Retina (tissue), 1 donor: ENCODE measurements at regions not wholly inside any gene's neighbourhood (a gene's known extent, or its start where the extent isn't known, plus 50 kb on each side); places are given as distances from the start of the nearest gene placed in this dataset.
A peak's percentile ranks its signal among the peaks of the same experiment; 100 is the strongest.
"Not testable (repeated sequence)": the region's sequence is repeated elsewhere in the genome, so short reads cannot be mapped to it uniquely, and the experiment has no call there.

Experiments
- DNase-seq: peaks from one replicate; pipeline ENCODE4 v3.0.0-alpha.2; 2016

GRCh38 chr9:15032860-15033259 is 122.6 kb upstream of the FREM1 start:
- no peak for DNase-seq

GRCh38 chr9:15021146-15021545 is 110.9 kb upstream of the FREM1 start:
- DNase-seq, result no peak

GRCh38 chr9:15018096-15018637 is 107.9 kb upstream of the FREM1 start:
- no peak for DNase-seq

DNA sequence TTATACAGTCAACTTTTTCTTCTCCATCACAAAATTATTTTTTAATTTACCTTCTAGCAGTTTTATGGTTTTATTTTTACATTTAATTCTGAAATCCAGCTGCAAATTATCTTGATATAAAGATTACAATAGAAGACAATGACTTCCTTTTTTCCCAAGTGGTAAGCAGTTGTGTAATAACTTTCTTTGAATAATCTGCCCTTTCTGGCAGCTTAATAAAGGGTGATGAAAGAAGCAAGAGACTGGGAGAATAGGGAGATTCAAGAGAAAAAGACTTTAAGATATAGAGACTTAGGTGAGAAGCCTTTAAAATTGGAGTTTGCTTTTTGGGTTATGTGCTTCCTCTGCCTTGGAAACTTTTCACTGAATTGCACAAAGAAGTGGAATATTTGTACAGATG is 100.4 kb upstream of the FREM1 start:
- DNase-seq, result no peak

DNA sequence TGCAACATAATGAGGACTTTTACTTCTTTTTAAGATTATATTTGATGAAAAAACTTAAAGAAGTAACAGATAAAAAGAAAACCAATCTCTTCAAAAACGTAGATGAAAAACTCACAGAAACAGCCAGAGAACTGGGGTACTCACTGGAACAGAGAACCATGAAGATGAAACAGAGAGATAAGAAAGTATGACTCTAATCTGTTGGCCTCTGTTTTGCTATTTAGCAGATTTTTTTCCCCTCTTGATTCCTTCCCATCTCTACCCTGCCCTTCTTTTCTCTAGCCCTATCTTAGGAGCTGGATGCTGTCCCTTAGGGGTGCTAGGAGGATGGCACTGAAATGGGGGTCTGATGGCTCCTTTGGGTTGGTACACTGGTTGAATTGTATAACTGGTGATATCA is 97.5 kb upstream of the FREM1 start:
- no peak for DNase-seq

DNA sequence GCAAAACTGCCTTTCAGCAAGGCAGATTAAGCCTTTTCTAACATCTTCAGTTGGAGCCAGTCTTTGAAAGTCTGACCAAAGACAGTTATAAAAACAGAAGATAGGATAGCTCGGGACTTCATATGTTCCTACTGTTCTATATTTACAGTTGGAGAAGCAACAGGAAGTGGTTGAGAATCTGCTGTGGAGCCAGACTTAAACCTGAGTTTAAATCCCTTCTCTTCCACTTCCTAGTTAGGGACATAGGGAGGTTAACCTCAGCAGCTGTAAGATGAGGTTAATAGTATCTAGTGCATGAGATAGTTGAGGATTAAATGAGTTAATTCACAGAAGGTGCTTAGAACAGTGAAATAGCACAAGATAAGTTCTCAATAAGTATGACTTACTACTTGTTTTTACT is 84.5 kb upstream of the FREM1 start:
- no peak for DNase-seq

DNA sequence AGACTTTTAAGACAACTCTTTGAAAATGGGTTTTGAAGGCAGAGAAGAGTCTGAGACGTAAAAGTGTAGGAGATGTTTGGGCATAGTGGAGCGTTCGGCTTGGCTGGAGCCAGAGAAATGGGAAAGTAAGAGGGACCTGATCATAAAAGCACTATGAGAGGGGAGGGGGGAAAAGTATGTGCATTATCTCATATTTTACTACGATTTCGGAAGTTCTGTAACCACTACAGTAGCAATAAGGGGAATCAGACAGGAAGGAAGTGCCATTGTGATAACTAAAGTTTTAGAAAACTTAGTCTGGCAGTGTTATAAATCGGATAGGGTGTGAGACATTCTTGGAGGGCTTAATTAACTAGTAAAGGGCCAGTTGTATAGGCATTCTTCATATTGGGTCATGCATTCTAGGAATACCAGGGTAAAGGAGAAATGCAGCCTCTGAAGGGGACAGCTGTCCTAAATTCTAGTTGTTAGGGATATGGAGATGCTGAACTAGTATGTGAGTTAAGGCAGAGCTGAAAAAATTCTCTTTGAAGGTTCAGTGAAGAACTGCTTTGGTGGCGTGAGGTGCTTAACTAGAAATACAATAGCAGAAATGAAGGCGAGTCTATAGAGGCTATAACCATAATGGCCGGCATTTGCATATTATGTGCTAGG is 83.8 kb upstream of the FREM1 start:
- no peak for DNase-seq

DNA sequence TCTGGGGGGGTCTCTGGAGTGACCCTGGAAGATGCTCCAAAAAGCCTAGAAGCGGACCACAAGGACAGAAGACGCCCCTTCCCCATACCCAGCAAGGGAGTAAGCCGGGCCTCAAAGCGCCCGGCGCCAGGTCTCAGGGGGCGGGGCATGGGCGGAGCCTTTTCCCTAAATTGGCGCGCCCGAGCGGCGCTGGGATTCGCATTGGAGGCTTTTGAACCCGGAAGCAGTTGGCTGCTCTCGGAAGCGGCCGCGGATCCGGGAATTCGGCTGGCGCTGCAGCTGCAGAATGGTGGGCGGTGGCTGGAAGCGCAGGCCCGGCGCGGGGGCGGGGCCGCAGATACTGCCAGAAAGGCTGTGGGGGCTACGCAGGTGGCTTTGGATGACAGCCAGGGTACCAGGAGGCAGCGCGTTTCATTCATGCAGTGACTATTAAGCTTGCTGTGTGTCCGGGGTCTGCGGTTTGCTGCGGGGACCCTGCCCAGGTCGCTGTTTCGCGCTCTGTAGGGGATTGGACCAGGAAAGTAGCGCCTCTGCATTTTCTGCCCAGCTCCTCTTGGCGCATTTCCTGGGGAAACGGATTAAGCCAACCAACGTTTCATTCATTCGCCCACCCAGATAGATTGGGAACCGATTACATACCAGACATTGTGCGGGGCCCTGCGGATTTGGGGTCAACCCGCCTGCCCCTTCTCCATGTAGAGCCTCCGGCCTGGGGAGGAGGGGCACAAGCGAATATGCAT is 83.0 kb upstream of the FREM1 start:
- DNase-seq, result peak; percentile 94

- DNase-seq, result no peak
Observed at GRCh38 chr9:14992516-14992915, 82.3 kb upstream of the FREM1 start.

- peak; percentile 1 for DNase-seq
Observed at GRCh38 chr9:14992081-14992480, 81.9 kb upstream of the FREM1 start.

DNA sequence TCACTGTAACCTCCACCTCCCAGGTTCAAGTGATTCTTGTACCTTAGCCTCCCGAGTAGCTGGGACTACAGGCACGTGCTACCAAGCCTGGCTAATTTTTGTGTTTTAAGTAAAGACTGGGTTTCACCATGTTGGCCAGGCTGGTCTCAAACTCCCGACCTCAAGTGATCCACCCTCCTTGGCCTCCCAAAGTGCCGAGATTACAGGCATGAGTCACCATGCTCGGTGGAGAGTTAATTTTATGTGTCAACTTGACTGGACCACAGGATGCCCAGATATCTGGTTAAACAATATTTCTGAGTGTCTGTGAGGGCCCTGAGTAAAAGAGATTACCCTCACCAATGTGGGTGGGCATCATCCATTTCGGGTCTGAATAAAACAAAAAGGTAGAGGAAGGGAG is 80.4 kb upstream of the FREM1 start:
- not testable (repeated sequence) for DNase-seq

DNA sequence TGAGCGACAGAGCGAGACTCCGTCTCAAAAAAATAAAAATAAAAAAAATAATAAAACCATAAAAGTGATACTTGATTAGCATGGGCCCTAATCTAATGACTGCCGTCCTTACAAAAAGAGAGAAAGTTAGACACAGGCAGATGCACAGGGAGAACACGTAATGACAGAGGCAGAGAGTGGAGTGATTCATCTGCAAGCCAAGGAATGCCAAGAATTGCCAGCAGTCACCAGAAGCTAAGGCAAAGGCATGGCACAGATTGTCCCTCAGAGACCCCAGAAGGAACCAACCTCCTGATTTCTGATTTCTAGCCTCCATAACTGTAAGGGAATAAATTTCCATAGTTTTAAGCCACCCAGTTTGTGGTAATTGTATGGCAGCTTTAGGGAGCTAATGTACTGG is 79.6 kb upstream of the FREM1 start:
- no peak for DNase-seq

DNA sequence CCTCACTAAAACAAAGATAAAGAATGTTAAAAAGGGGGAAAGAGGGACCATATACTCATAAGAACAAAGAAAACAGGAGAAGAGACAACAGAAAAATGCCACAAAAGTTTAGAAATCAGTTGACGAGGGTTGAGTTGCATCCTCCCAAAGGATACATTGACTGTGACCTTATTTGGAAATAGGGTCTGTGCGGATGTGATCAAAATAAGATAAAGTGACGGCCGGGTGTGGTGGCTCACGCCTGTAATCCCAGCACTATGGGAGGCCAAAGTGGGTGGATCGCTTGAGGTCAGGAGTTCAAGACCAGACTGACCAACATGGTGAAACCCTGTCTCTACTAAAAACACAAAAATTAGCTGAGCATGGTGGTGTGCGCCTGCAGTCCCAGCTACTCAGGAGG is 79.1 kb upstream of the FREM1 start:
- DNase-seq, result not testable (repeated sequence)

- DNase-seq, result no peak
Observed at GRCh38 chr9:14987858-14988257, 77.6 kb upstream of the FREM1 start.

GRCh38 chr9:14985419-14985818 is 75.2 kb upstream of the FREM1 start:
- no peak for DNase-seq

DNA sequence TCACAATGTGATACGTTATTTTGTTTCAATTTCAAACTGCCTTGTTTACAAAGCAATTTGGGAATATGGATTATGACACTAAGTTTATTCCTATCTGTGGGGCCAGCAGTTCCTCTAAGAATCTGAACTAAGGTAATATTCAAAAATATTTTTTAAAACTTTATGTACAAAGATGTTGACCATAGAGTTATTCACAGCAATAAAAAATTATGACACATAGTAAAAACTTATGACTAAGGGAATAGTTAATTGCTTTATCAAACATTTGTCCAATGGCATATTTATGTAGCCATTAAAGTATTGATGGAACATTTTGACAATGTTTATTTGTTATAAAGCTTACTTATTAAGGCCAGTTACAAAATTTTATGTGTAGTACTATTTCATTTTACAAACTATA is 73.4 kb upstream of the FREM1 start:
- DNase-seq, result no peak

DNA sequence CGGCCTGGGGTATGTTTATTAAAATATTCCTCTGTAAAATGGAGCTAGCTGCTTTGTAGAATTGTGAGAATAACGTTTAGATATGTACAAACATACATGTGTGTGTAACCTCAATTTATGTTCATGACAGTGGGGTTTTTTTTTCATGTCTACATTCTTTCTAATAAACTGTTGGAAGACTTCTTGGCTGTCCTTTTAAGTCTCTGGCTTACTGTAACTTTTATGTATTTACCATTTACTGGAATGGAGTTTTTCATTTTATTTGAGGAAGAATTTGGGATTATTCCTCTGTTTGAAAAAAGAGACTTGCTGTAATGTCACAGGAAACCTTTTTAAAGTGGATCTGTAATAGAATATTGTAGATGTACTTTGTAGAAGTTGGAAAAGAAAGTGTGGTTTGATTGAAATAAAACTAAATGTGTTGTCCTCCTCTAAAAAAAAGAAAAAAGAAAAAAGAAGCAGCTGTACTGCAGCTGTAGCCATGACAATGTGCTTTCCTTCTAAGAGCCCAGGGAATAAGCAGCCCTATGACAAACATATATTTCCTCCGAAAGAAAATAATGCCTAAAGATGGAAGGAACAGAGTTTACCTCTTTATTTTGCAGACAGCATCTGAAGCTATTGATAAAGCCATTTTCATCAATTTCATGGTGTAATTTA is 71.2 kb upstream of the FREM1 start:
- no peak for DNase-seq

DNA sequence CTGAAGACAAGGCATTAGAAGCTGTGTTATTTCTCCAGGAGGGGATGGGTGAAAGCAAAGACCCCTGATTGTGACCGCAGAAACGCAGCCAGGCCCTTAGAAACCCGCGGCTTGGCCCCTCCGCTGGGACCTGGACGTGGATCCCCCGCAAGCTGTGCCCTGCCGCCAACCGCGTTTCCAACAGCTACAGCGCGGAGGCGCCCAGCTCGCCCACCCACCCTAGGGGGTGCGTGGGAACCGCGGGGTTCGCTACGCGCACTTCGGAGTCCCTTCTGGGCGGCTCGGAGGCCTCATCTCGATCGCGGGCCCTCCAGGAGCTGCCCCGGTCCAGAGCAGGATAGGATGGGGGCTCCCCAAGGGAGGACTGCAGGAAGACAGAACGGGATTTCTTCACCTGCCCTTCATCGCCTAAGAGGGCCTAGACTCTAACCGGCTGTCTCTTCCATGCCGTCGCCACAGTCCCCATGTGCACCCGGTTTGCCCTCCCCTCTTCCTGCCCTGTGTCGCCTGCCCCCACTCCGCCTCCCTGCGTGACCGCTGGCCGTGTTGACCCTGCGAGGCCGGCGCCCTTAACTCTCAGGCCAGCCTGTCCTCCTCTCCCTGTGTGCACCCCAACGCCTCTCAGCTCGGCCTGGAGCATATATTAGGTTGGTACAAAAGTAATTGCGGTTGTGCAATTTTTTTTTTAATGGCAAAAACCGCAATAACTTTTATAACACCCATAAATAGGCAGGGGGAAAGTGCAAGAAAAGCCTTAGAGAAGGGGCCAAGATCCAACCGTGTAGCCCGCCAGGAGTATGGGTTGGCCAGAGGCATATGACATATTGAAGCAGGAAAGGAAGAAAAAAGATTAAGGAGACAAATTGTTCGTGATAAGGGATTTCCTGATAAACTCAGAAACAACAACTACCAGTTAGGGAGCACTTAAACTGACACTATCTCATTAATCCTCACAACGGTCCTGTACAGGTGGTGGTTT is 68.1 kb upstream of the FREM1 start:
- peak; percentile 19 for DNase-seq

GRCh38 chr9:14967450-14968321 is 57.5 kb upstream of the FREM1 start:
- DNase-seq, result no peak

GRCh38 chr9:14962193-14962882 is 52.1 kb upstream of the FREM1 start:
- no peak for DNase-seq
